ENCODE measurements at regions not wholly inside any gene's neighbourhood (a gene's known extent, or its start where the extent isn't known, plus 50 kb on each side); places are given as distances from the start of the nearest gene placed in this dataset.

DNA sequence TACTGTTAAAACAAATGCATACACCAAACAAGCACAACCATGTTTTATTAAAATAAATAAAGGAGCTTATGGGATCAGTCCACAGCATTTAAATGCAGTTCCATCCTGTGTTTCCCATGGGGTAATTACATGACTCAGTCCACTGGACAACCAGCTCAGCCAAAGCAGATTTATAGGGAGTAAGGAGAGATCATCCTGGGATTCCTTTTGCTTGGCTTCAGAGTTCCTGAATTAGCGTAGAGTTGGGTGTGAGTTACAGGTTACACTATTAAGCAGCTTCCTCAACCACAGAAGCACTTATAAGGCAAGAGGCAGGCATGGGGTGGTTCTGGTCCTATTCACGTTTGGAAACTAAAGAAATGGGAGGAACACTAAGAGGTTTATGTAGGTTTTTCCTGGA, 381.1 kb upstream of the ACTBL2 start:
- TF ChIP-seq, protein P1, sequence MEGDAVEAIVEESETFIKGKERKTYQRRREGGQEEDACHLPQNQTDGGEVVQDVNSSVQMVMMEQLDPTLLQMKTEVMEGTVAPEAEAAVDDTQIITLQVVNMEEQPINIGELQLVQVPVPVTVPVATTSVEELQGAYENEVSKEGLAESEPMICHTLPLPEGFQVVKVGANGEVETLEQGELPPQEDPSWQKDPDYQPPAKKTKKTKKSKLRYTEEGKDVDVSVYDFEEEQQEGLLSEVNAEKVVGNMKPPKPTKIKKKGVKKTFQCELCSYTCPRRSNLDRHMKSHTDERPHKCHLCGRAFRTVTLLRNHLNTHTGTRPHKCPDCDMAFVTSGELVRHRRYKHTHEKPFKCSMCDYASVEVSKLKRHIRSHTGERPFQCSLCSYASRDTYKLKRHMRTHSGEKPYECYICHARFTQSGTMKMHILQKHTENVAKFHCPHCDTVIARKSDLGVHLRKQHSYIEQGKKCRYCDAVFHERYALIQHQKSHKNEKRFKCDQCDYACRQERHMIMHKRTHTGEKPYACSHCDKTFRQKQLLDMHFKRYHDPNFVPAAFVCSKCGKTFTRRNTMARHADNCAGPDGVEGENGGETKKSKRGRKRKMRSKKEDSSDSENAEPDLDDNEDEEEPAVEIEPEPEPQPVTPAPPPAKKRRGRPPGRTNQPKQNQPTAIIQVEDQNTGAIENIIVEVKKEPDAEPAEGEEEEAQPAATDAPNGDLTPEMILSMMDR (IDR thresholded peaks at IDR 0.05; ENCODE audit: poor library complexity), result no peak
- no peak for TF ChIP-seq EZH2 (IDR thresholded peaks at IDR 0.05; ENCODE audit: borderline replicate concordance)

All from hepatocyte (in vitro differentiated cells).